ENCODE measurements at regions not wholly inside any gene's neighbourhood (a gene's known extent, or its start where the extent isn't known, plus 50 kb on each side); places are given as distances from the start of the nearest gene placed in this dataset.

DNA sequence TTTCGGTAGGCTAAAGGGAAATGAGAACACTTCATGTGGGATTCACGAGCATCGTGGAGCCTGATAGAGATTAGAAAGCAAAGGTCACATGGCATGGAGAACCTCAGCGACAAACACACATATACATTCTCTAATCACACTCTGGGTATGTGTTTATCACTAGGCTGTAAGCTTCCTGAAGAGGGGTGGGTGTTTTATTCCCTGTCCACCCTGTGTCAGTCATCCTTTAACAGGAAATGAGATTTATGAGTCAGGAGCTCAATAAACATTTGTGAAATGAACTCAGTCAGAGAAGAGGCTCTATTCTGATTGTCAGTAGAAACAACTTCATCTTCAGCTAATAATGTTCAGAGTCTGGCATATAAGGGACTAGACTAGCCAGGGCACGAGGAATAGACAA lies 71.7 kb upstream of the EIF3M start:
- POLR2A ChIA-PET (ENCODE audit: partially characterized antibody): no interaction called here
- TF ChIP-seq SAP30 (IDR thresholded peaks at IDR 0.05; ENCODE audit: insufficient read depth, insufficient replicate concordance, low read length): no peak
- no peak for TF ChIP-seq POLR2A (IDR thresholded peaks at IDR 0.05; ENCODE audit: control extremely low read depth in 1 of 2, low read depth in 2 of 2, low read length in 2 of 2)

More for the DNA sequence above, 71.7 kb upstream of the EIF3M start:
- H2AK5ac ChIP-seq (ENCODE audit: low read depth, low read length): no peak overlapping the region
- H2BK5ac ChIP-seq (ENCODE audit: low read depth, low read length): no peak overlapping the region
- no peak overlapping the region for H3K23ac ChIP-seq (ENCODE audit: insufficient read length)
- H3K36me3 ChIP-seq (ENCODE audit: control insufficient read depth in 2 of 4, insufficient read depth in 4 of 4, low read length in 3 of 4): no peaks in the 10 kb centered on the region
- DNase-seq (ENCODE audit: low read depth in 1 of 2, low spot score in 2 of 2): no peak
- H3K18ac ChIP-seq (ENCODE audit: extremely low read depth, low read length): no peak overlapping the region
- H3K4me3 ChIP-seq (ENCODE audit: extremely low read depth in 1 of 4, insufficient read depth in 2 of 4, low read depth in 3 of 4, low read length in 4 of 4): no peak overlapping the region
- H2AFZ ChIP-seq (ENCODE audit: low read length): no peak overlapping the region
- no peak overlapping the region for H3K56ac ChIP-seq (replicated peaks; ENCODE audit: insufficient read length, low read depth, low read length)
- H3K4ac ChIP-seq (replicated peaks; ENCODE audit: insufficient read length, low read depth, low read length): no peak overlapping the region
- 0 out of 2 replicates have a peak, but pooled peaks cover 2% of the 10 kb centered on the region for H3K23me2 ChIP-seq (ENCODE audit: low read depth, low read length)
- no peak overlapping the region for H2BK15ac ChIP-seq (ENCODE audit: low read length)
- WGBS, 2 experiments (ENCODE audit: extremely low coverage in 1 of 2, insufficient coverage in 1 of 2, insufficient read length in 1 of 2, insufficient replicate concordance in 2 of 2, low coverage in 1 of 2, low lambda C conversion rate in 2 of 2, missing lambda C conversion rate in 1 of 2): 93% methylated on average over 5 of the region's 5 CpGs; no CpG with 5 or more reads in 1 of the 2 experiments
- no peaks in the 10 kb centered on the region for H3K79me1 ChIP-seq (ENCODE audit: low read depth, low read length)
- H4K8ac ChIP-seq (ENCODE audit: extremely low read depth, insufficient read depth, low read length): no peak overlapping the region
- H3K79me2 ChIP-seq (ENCODE audit: control insufficient read depth in 1 of 2, insufficient read depth in 2 of 2, low read length in 2 of 2): no peaks in the 10 kb centered on the region
- H3K27me3 ChIP-seq (replicated peaks in 1 of 4; ENCODE audit: control insufficient read depth in 3 of 4, extremely low read depth in 1 of 4, insufficient read depth in 3 of 4, low read length in 3 of 4): no peaks in the 10 kb centered on the region
- H3K9ac ChIP-seq (replicated peaks in 1 of 4; ENCODE audit: extremely low read depth in 1 of 4, low read depth in 3 of 4, low read length in 3 of 4): no peak overlapping the region
- H2BK12ac ChIP-seq (ENCODE audit: low read depth, low read length): no peak overlapping the region
- no peak overlapping the region for H2BK20ac ChIP-seq (ENCODE audit: low read length)
- CTCF ChIA-PET (ENCODE audit: partially characterized antibody): interaction anchor here (1.0 kb wide), 1 partner anchor 9 kb away, joined by 3 read pairs; no protein-coding TSS in a partner anchor
- H3K14ac ChIP-seq (ENCODE audit: insufficient read length): no peak overlapping the region
- no peak for FAIRE-seq
- H4K5ac ChIP-seq (ENCODE audit: insufficient read length, low read depth, low read length): no peak overlapping the region
- H4K91ac ChIP-seq (replicated peaks; ENCODE audit: insufficient read length, low read length): no peak overlapping the region
- H3K4me1 ChIP-seq (replicated peaks in 1 of 4; ENCODE audit: control insufficient read depth in 3 of 4, insufficient read depth in 4 of 4, low read length in 3 of 4): no peaks in the 10 kb centered on the region
- H2BK120ac ChIP-seq (replicated peaks; ENCODE audit: low read depth, low read length): no peak overlapping the region
- H4K20me1 ChIP-seq (replicated peaks in 1 of 2; ENCODE audit: control insufficient read depth in 1 of 2, insufficient read depth in 2 of 2, low read length in 2 of 2): no peaks in the 10 kb centered on the region
- no peak overlapping the region for H3K4me2 ChIP-seq (ENCODE audit: insufficient read depth in 1 of 2, low read depth in 2 of 2, low read length in 2 of 2)
- no peak overlapping the region for H3K27ac ChIP-seq (ENCODE audit: low read depth, low read length)
- H3K9me3 ChIP-seq (ENCODE audit: insufficient read depth in 2 of 2, low read depth in 1 of 2, low read length in 1 of 2): no peaks in the 10 kb centered on the region
